Fibroblast of the aortic adventitia (primary cell): ENCODE measurements at regions not wholly inside any gene's neighbourhood (a gene's known extent, or its start where the extent isn't known, plus 50 kb on each side); places are given as distances from the start of the nearest gene placed in this dataset.

Experiments used
- DNase-seq: peaks from one replicate; pipeline ENCODE4 v3.0.0-alpha.2; 2010; ENCODE audit warnings: low read depth
- H3K4me3 ChIP-seq: 2 replicates; pipeline ENCODE4 v1.5.1; 2011; ENCODE audit warnings: low read depth, mild to moderate bottlenecking, control low read depth, low read length, moderate library complexity
- CTCF ChIP-seq: IDR thresholded peaks from 2 replicates; pipeline ENCODE4 v1.5.1; 2011; ENCODE audit warnings: mild to moderate bottlenecking, low read length, control low read depth, inconsistent platforms; ENCODE audit not compliant: insufficient read depth

DNA sequence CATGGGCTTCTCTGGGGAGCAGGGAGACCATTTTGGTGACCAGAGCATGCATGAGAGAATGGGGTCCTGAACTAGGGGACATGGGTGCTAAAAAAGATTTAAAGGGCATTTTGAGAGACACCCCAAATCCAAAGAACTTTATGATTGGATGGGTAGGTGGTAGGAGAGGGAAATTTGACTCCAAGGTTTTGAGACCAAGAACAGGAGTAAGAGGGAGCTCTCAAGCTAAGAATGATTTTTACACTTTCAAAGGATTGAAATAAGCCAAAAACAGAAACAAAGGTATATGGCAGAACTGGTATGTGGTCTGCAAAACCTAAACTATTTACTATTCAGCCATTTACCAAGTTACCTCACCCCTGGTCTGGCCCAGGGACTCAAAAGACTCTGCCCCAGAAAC is 318.2 kb upstream of the CLINT1 start:
- TF ChIP-seq CTCF: no peak
- H3K4me3 ChIP-seq: no peak overlapping the region
- no peak for DNase-seq

- TF ChIP-seq CTCF: no peak
- H3K4me3 ChIP-seq: no peak overlapping the region
- DNase-seq: no peak
These were observed 317.1 kb upstream of the CLINT1 start for GRCh38 chr5:158175934-158176481.

DNA sequence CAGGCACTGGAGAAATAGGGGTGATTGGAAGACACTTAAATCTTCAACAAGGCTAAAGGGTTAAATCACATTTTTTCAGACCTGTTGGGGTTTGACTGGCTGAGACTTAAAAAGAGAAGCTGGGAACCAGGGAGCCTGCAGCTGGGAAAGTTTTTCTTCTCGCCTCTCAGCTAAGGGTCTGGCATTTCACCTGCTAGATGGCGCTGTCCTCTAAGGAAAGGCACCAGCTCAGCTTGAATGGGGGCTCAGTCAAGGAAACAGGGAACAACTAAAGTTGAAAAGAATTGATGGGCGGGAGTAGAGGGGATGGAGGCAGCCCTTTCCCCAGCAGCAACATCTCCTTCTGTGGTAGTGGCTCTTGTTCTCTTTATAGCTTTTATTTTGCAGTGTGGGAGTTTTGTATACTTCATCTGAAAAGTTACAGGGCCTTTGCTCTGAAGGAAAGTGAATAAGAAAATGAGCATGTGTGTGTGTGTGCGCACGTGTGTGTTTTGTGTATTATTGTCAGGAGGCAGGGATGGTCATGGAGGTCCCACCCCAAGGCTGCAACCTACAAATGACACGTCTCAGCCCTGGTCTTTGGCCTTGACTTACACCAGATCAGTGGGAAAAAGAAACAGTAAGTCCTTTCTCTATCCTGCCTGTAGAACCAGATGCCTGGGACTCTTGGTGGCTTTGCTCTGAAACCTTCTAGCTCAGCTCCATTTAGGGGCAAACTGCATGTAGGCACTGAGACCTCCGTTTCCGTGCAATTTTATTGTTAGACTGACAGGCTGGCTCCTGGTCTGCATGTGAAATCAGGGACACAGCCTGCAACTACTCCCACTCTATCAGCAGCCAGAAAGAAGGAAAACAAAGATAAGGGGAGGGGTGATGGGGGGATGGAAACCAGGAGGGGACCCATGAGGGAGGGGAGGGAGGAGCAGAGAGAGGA is 316.2 kb upstream of the CLINT1 start:
- peak; percentile 79 for DNase-seq
- peak; percentile 90 for TF ChIP-seq CTCF
- no peak overlapping the region for H3K4me3 ChIP-seq

DNA sequence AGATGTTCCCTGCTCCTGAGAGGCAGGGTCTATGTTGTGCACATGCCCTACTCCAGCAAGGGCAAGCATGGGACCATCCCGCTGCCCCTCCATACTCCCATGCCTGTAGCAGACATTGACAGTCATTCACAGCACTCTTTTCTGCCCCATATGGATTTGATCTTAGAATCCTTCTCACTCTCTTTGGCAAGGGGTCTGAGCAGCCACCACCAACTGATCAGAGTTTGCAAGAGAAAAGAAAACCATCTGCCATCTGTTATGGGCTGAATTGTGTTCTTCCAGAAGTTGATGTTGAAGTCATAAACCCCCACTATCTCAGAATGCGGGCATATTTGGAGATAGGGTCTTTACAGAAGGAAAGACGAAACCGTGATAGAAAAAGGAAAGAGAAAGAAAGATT is 315.1 kb upstream of the CLINT1 start:
- no peak for TF ChIP-seq CTCF
- DNase-seq: no peak
- H3K4me3 ChIP-seq: no peak overlapping the region

DNA sequence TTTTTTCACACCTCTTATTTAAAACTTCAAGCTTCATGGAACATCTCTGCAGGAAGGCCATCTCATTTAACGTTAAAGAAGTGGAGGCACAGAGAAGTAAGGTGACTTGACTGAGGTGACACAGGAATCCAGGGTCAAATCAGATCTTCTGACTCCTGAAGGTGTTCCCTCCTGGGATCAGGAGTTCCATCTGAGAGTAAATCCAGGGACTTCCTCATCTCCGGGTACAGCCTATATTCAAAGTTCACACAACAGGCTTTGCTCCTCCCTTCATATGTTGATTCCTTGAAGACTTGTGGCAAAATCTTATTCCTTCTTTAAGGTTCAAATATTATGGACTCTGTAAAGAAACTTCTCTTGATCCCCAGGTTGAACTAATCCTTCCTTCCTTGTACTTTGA is 313.1 kb upstream of the CLINT1 start:
- H3K4me3 ChIP-seq: no peak overlapping the region
- TF ChIP-seq CTCF: no peak
- no peak for DNase-seq

- no peak for TF ChIP-seq CTCF
These were observed 311.6 kb upstream of the CLINT1 start for GRCh38 chr5:158170534-158170933.

More at GRCh38 chr5:158170534-158170933, 311.6 kb upstream of the CLINT1 start:
- no peak overlapping the region for H3K4me3 ChIP-seq
- DNase-seq: no peak
